ENCODE measurements at regions not wholly inside any gene's neighbourhood (a gene's known extent, or its start where the extent isn't known, plus 50 kb on each side); places are given as distances from the start of the nearest gene placed in this dataset.
A peak's percentile ranks its signal among the peaks of the same experiment; 100 is the strongest.

DNA sequence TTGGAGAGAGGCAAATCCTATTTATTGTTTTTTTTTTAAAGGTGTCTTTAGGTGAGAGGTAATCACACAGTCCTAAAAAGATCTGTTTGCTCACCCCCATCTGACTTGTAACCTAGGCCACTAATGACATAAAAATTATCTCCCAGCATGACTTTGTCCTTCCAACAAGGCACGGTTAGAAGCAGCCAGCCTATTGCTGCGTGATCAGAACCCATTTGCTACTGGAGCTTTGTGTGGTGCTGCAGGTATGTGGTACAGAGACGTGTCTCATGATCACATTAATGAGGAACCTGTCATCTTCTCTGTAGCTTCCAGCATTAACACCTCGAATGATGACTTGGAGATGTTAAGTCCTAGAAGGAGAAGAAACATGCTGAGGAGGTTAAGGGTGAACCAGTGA lies 555.8 kb upstream of the TLE4 start:
- no peaks in the 10 kb centered on the region for H3K27me3 Mint-ChIP-seq (ENCODE audit: low read depth, unreplicated experiment)
- Histone ChIP-seq H2AFZ (ENCODE audit: low read depth, low read length) (no peak overlapping the region), H3K4me2 (ENCODE audit: low read length) (no peak overlapping the region), H3K4me3 (ENCODE audit: insufficient read depth, low read depth, low read length) (no peak overlapping the region), H3K79me2 (ENCODE audit: insufficient read depth, low read length) (no peaks in the 10 kb centered on the region), H3K4me1 (ENCODE audit: insufficient read depth, low read length) (peaks cover 17% of the 10 kb centered on the region), H3K9ac (ENCODE audit: low read length) (no peak overlapping the region), H3K27me3 (ENCODE audit: insufficient read depth, low read length) (no peaks in the 10 kb centered on the region), H4K20me1 (ENCODE audit: insufficient read depth, low read length) (no peaks in the 10 kb centered on the region), H3K9me3 (ENCODE audit: insufficient read depth, low read depth, low read length) (no peaks in the 10 kb centered on the region), H3K27ac (ENCODE audit: low read depth, low read length) (no peak overlapping the region), H3K36me3 (ENCODE audit: insufficient read depth, low read length) (no peaks in the 10 kb centered on the region)
- H3K4me1 Mint-ChIP-seq (ENCODE audit: low read depth, unreplicated experiment) = peaks cover 36% of the 10 kb centered on the region
- TF ChIP-seq EZH2 (IDR thresholded peaks at IDR 0.05; ENCODE audit: insufficient read depth, low read length) (no peak), CTCF (IDR thresholded peaks at IDR 0.05; ENCODE audit: insufficient read depth, low read depth, low read length) (no peak)
- no peak overlapping the region for H3K4me3 Mint-ChIP-seq (ENCODE audit: unreplicated experiment)
- H3K27ac Mint-ChIP-seq (ENCODE audit: unreplicated experiment) = peak overlapping the region; percentile 28
- H3K9me3 Mint-ChIP-seq (ENCODE audit: unreplicated experiment) = peaks cover 5% of the 10 kb centered on the region
- FAIRE-seq = no peak
- no peaks in the 10 kb centered on the region for H3K36me3 Mint-ChIP-seq (ENCODE audit: low read depth, unreplicated experiment)
- DNase-seq (ENCODE audit: low read depth) = no peak

- Mint-ChIP-seq H3K4me1 (ENCODE audit: low read depth, unreplicated experiment) (peaks cover 34% of the 10 kb centered on the region), H3K4me3 (ENCODE audit: unreplicated experiment) (no peak overlapping the region), H3K27me3 (ENCODE audit: low read depth, unreplicated experiment) (no peaks in the 10 kb centered on the region), H3K36me3 (ENCODE audit: low read depth, unreplicated experiment) (no peaks in the 10 kb centered on the region), H3K27ac (ENCODE audit: unreplicated experiment) (no peak overlapping the region), H3K9me3 (ENCODE audit: unreplicated experiment) (no peaks in the 10 kb centered on the region)
- H4K20me1 ChIP-seq (ENCODE audit: insufficient read depth, low read length) = no peaks in the 10 kb centered on the region
- TF ChIP-seq CTCF (IDR thresholded peaks at IDR 0.05; ENCODE audit: insufficient read depth, low read depth, low read length) (no peak), EZH2 (IDR thresholded peaks at IDR 0.05; ENCODE audit: insufficient read depth, low read length) (no peak)
- H3K36me3 ChIP-seq (ENCODE audit: insufficient read depth, low read length) = no peaks in the 10 kb centered on the region
- H3K9me3 ChIP-seq (ENCODE audit: insufficient read depth, low read depth, low read length) = no peaks in the 10 kb centered on the region
- H3K27ac ChIP-seq (ENCODE audit: low read depth, low read length) = no peak overlapping the region
- H3K79me2 ChIP-seq (ENCODE audit: insufficient read depth, low read length) = no peaks in the 10 kb centered on the region
- DNase-seq (ENCODE audit: low read depth) = peak; percentile 14
- H3K27me3 ChIP-seq (ENCODE audit: insufficient read depth, low read length) = no peaks in the 10 kb centered on the region
- no peak overlapping the region for H3K4me2 ChIP-seq (ENCODE audit: low read length)
- H2AFZ ChIP-seq (ENCODE audit: low read depth, low read length) = no peak overlapping the region
- no peak for FAIRE-seq
- H3K9ac ChIP-seq (ENCODE audit: low read length) = no peak overlapping the region
- H3K4me1 ChIP-seq (ENCODE audit: insufficient read depth, low read length) = peaks cover 18% of the 10 kb centered on the region
- H3K4me3 ChIP-seq (ENCODE audit: insufficient read depth, low read depth, low read length) = no peak overlapping the region
Observed at GRCh38 chr9:79020276-79020675, 551.5 kb upstream of the TLE4 start.

GRCh38 chr9:79021084-79021483 lies 550.7 kb upstream of the TLE4 start:
- Histone ChIP-seq H3K4me1 (ENCODE audit: insufficient read depth, low read length) (peaks cover 17% of the 10 kb centered on the region), H4K20me1 (ENCODE audit: insufficient read depth, low read length) (no peaks in the 10 kb centered on the region), H3K27me3 (ENCODE audit: insufficient read depth, low read length) (no peaks in the 10 kb centered on the region), H2AFZ (ENCODE audit: low read depth, low read length) (no peak overlapping the region), H3K27ac (ENCODE audit: low read depth, low read length) (no peak overlapping the region), H3K9me3 (ENCODE audit: insufficient read depth, low read depth, low read length) (no peaks in the 10 kb centered on the region), H3K4me3 (ENCODE audit: insufficient read depth, low read depth, low read length) (no peak overlapping the region), H3K36me3 (ENCODE audit: insufficient read depth, low read length) (no peaks in the 10 kb centered on the region), H3K79me2 (ENCODE audit: insufficient read depth, low read length) (no peaks in the 10 kb centered on the region), H3K4me2 (ENCODE audit: low read length) (no peak overlapping the region), H3K9ac (ENCODE audit: low read length) (no peak overlapping the region)
- no peak overlapping the region for H3K4me3 Mint-ChIP-seq (ENCODE audit: unreplicated experiment)
- DNase-seq (ENCODE audit: low read depth) = no peak
- H3K4me1 Mint-ChIP-seq (ENCODE audit: low read depth, unreplicated experiment) = peaks cover 32% of the 10 kb centered on the region
- no peak for TF ChIP-seq EZH2 (IDR thresholded peaks at IDR 0.05; ENCODE audit: insufficient read depth, low read length)
- no peak for TF ChIP-seq CTCF (IDR thresholded peaks at IDR 0.05; ENCODE audit: insufficient read depth, low read depth, low read length)
- H3K27me3 Mint-ChIP-seq (ENCODE audit: low read depth, unreplicated experiment) = no peaks in the 10 kb centered on the region
- H3K27ac Mint-ChIP-seq (ENCODE audit: unreplicated experiment) = no peak overlapping the region
- H3K36me3 Mint-ChIP-seq (ENCODE audit: low read depth, unreplicated experiment) = no peaks in the 10 kb centered on the region
- H3K9me3 Mint-ChIP-seq (ENCODE audit: unreplicated experiment) = no peaks in the 10 kb centered on the region
- no peak for FAIRE-seq

Data from astrocyte (in vitro differentiated cells and primary cell).